Neural crest cell (in vitro differentiated cells): ENCODE measurements at regions not wholly inside any gene's neighbourhood (a gene's known extent, or its start where the extent isn't known, plus 50 kb on each side); places are given as distances from the start of the nearest gene placed in this dataset.

Source experiments
- DNase-seq: peaks from one replicate; pipeline ENCODE4 v3.0.0; 2021; ENCODE audit warnings: low read depth, mixed read lengths, low spot score
- H3K27ac Mint-ChIP-seq: one replicate; pipeline ENCODE4 v1.8.0; 2021; ENCODE audit warnings: mild to moderate bottlenecking, mixed read lengths; ENCODE audit not compliant: unreplicated experiment
- H3K27me3 Mint-ChIP-seq: 2 replicates; pipeline ENCODE4 v1.8.0; 2021; ENCODE audit warnings: low read depth, mild to moderate bottlenecking, mixed read lengths
- H3K36me3 Mint-ChIP-seq: 2 replicates; pipeline ENCODE4 v1.8.0; 2021; ENCODE audit warnings: low read depth, mild to moderate bottlenecking, mixed read lengths
- H3K4me1 Mint-ChIP-seq: 2 replicates; pipeline ENCODE4 v1.8.0; 2021; ENCODE audit warnings: mixed read lengths
- H3K4me3 Mint-ChIP-seq: one replicate; pipeline ENCODE4 v1.8.0; 2021; ENCODE audit warnings: mild to moderate bottlenecking, mixed read lengths
- H3K9me3 Mint-ChIP-seq: 2 replicates; pipeline ENCODE4 v1.8.0; 2021; ENCODE audit warnings: mixed read lengths
- CTCF ChIP-seq: fragments of 200-600 bp; sonication (generic); conservative IDR thresholded peaks from 2 replicates; pipeline ENCODE4 v1.5.0; 2021; ENCODE audit warnings: antibody characterized with exemption, mild to moderate bottlenecking

GRCh38 chr18:42184685-42185477 lies 229.8 kb downstream of the PIK3C3 start:
- H3K27ac Mint-ChIP-seq: no peak overlapping the region
- peaks cover 3% of the 10 kb centered on the region for H3K36me3 Mint-ChIP-seq
- peaks cover 9% of the 10 kb centered on the region for H3K9me3 Mint-ChIP-seq
- H3K4me1 Mint-ChIP-seq: peaks cover 14% of the 10 kb centered on the region
- no peak for DNase-seq
- H3K4me3 Mint-ChIP-seq: no peak overlapping the region
- TF ChIP-seq CTCF: no peak
- no peaks in the 10 kb centered on the region for H3K27me3 Mint-ChIP-seq

GRCh38 chr18:42185486-42185885 lies 230.5 kb downstream of the PIK3C3 start:
- Mint-ChIP-seq H3K4me1 (peaks cover 14% of the 10 kb centered on the region), H3K27ac (no peak overlapping the region), H3K27me3 (no peaks in the 10 kb centered on the region), H3K4me3 (no peak overlapping the region), H3K9me3 (peaks cover 9% of the 10 kb centered on the region), H3K36me3 (peaks cover 4% of the 10 kb centered on the region)
- DNase-seq: no peak
- TF ChIP-seq CTCF: no peak

GRCh38 chr18:42187611-42188380 lies 232.8 kb downstream of the PIK3C3 start:
- Mint-ChIP-seq H3K27me3 (no peaks in the 10 kb centered on the region), H3K4me1 (peaks cover 17% of the 10 kb centered on the region), H3K36me3 (peaks cover 5% of the 10 kb centered on the region), H3K9me3 (peaks cover 9% of the 10 kb centered on the region), H3K4me3 (no peak overlapping the region), H3K27ac (no peak overlapping the region)
- no peak for TF ChIP-seq CTCF
- no peak for DNase-seq

GRCh38 chr18:42190643-42191042 lies 235.6 kb downstream of the PIK3C3 start:
- Mint-ChIP-seq H3K27ac (no peak overlapping the region), H3K9me3 (peaks cover 3% of the 10 kb centered on the region)

More at GRCh38 chr18:42190643-42191042, 235.6 kb downstream of the PIK3C3 start:
- Mint-ChIP-seq H3K4me3 (no peak overlapping the region), H3K36me3 (peaks cover 5% of the 10 kb centered on the region), H3K27me3 (no peaks in the 10 kb centered on the region), H3K4me1 (peaks cover 36% of the 10 kb centered on the region)
- DNase-seq: no peak
- no peak for TF ChIP-seq CTCF
